CD4-positive, alpha-beta T cell treated with Interleukin-6 at 100 ng/mL for 8 hours (primary cell): ENCODE measurements at regions not wholly inside any gene's neighbourhood (a gene's known extent, or its start where the extent isn't known, plus 50 kb on each side); places are given as distances from the start of the nearest gene placed in this dataset.

Source experiments
- DNase-seq: peaks from one replicate; pipeline ENCODE4 v3.0.0-alpha.2; 2020; ENCODE audit warnings: mixed read lengths, low spot score

DNA sequence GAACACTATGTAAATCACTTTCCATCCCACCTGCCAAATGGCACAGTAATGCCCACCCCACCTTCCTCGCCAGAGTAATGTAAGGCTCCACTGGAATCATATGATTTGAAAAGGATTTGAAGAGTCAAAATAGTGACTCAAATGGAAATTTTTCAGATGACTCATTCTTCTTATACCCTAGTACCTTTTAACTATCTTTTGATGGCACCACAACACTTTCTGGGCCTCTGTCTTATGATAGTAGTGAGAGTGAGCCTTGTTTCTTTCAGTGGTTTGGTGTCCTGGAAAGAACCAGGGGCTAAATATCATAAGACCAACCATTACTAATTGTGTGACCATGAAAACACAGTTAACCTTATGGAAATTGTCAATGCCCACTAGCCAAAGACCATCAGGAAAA lies 235.4 kb upstream of the SLC14A2 start:
- no peak for DNase-seq

DNA sequence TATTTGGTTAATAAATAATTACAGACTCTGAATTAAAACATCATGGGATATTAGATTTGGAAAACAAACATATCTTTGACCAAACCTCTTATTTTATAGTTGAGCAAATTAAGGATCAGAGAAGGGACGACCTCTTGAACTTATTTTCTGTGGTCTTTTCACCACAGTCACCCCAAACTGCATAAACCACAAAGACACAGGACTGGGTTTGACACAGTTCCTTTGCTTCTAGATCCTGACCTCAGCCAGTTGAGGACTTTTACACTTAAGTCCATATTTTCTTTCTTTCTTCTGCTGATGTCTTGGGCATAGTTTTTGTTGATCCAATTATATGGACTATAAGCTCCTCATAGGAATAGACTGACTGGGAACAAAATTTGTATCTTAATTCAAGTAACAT lies 234.0 kb upstream of the SLC14A2 start:
- DNase-seq: no peak

DNA sequence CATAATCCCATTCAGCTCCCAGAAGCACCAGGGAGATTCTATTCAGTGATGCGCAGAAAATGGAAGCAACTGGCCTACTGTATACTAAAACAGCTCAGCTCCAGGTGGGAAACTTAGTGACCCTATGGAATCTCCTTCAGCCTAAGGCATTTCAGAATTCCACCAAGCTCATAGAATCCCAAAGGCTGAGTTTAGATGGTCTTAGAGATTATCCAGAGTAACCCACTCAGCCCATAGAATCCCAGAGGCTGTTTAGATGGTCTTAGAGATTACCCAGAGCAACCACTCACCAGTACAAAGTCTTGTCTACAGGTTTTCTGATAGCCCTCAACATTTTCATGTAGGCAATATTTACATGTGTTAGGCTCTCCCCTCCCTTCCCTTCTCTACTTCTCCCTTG lies 232.0 kb upstream of the SLC14A2 start:
- DNase-seq: no peak

DNA sequence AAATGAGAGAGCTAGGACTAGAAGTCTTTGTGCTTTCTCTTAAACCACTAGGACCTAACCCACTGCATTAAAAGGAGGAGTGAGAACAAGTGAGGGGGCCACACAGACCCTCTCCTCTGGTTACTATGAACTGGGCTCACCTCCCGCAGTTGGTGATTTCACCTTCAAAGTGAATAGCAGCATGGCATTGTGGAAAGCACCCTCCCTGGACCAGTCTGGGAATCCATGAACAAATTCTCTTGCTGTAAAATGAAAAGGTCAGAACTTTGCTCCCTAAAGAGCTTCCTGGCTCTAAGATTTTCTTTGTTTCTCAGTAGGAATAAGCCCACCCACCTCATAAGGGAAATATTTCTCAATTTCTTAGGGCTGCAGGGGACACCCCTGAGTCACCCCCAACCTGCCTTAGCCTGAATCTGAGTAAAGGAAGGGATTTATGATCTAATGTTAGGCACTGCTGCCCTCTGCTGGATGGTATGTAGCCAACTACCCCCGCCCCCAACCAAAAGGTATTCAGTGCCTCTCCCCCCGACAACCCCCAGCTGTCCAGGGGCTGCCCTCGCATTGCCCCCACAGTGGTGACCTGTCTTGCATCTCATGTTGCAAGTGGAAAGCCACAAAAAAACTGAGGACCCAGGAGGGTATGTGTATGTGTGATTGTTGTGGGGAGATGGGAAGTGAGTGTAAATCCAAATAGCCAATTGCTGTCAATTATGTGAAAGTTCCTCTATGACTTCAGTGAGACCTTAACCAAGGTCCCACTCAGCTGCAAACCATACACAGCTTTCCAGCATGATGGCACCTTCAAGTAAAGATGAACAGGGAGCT lies 230.9 kb upstream of the SLC14A2 start:
- DNase-seq: peak; percentile 4

DNA sequence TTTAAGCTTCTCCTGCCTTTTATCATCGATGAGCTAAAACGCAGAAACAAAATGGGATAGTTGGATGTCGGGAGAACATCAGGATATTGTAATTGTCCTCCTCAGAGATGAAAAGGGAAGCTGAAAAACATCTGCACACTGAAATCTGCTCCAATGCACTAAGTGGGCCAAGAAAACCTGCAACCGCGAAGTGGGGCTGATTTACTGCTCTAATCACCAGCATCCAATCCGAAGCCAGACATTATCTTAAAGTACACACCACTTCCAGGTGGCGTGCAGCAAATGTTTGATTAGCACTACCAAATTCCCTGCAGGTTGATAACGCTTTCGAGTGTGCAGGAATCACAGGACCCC lies 230.3 kb upstream of the SLC14A2 start:
- DNase-seq: no peak

DNA sequence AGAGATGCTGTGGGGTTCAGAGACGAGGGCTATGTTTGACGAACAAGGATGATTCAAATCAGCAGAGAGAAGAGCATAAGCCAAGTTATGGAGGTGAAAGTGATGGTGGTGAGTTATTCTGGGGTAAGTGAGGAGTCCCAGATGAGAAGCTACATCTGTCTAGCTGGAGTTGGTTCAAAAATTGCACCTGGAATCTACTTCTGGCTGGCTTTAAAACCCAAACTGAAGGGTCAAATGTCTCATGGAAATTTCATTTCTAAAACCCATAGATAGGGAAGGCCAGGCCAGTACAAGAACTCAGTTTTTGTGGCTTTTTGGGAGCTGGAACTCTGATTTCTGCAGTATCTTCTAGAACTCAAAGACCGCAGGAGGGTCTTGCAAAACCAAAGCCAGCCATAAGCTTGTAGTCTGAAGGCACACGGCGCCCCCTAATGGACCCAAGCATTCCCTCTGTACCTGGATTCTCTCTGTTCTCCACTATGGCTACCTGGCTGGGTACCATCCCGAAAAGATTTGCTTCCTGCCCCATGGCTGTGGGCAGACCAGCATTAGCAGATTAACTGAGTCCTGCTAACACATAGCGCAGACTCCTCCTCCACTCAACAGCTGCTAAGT lies 229.1 kb upstream of the SLC14A2 start:
- DNase-seq: no peak

DNA sequence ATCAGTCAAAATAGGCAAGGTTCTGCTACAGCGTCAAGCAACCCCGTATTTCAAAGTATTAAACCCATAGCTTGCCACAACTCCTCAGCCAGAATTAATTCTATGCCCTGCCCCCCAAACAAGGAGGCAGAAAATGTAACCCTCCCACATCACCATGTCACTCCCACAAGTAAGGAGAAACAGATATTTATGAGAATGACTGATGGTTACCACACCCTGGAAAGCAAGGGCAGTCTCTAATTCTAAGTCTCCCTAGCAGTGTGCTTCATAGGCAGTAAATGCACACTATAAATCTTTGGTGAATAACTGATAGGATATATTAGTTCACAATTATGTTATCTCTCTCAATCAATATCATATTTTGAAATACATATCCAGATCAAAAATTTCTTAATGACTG lies 228.0 kb upstream of the SLC14A2 start:
- DNase-seq: no peak

DNA sequence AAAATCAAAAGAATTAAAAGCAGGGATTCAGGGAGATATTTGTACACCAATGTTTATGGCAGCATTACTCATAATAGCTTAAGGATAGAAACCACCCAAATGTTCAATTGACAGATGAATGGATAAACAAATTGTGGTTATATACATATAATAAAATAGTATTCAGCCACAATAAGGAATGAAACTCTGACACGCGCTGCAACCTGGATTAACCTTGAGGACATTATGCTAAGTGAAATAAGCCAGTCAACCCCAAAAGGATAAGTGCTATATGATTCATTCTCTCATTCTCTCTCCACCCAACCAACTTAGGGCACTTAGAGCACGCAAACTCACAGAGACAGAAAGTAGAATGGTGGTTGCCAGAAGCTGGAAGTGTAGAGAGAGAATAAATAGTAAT lies 216.8 kb upstream of the SLC14A2 start:
- DNase-seq: no peak

DNA sequence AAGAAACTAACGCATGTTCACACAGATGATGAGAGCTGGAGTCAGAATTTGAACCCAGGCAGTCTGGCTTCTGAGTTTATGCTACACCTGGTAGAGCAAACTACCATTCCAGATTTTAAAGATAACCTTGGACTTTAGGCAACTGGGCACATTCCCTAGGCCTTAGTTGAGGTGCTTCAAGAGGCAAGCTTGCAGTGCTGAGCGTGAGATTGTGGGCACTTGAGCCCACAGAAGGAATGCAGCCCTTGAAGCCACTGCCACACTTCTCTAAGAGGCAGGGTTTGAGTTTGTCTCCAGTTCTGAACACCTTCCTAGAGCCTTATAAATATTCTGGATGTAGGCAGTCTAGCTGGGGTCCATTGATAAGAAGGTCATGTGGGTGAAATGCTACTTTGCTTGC lies 216.1 kb upstream of the SLC14A2 start:
- DNase-seq: no peak

DNA sequence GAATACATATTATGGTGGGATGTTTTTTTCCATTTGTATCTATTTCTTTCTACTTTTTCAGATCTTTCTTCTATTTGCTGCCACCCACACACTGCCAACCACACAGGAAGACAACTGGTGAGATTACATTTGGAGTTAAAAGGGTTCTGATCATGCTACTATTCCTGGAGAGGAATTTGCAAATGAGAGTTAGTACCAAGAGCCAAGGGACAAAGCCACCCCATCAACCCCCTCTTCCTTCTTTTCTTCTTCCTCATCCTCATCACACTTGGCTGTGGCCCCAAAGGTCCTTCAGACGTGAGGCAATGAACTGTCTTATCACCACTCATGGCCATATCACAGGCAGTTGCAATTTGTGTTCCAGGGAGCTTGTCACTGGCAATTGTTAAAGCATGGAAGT lies 215.6 kb upstream of the SLC14A2 start:
- no peak for DNase-seq

DNA sequence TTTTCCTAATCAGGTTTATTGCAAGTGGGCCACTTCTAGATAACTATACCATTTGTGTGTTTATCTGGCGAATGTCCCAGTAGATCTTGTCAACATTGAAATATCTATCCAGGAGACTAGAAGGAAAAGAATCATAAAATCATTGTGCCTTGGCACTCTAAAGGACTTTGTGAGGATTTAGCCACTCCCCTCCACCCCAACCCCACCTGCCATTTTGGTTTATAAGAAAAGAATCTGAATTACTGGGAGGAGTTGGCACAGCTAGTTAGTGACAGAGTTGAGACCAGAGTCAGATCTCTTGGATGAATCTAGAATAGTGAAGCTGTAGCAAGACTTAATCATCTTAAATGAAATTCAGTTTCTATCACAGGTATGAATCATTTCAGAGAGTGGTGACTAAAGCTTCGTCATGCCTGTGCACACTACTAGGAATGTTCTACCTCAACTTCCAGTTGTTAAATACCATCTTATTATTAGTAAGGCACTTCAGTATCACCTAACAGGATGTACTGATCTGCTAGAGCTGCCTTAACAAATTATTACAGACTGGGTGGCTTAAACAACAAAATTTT lies 212.7 kb upstream of the SLC14A2 start:
- DNase-seq: no peak

DNA sequence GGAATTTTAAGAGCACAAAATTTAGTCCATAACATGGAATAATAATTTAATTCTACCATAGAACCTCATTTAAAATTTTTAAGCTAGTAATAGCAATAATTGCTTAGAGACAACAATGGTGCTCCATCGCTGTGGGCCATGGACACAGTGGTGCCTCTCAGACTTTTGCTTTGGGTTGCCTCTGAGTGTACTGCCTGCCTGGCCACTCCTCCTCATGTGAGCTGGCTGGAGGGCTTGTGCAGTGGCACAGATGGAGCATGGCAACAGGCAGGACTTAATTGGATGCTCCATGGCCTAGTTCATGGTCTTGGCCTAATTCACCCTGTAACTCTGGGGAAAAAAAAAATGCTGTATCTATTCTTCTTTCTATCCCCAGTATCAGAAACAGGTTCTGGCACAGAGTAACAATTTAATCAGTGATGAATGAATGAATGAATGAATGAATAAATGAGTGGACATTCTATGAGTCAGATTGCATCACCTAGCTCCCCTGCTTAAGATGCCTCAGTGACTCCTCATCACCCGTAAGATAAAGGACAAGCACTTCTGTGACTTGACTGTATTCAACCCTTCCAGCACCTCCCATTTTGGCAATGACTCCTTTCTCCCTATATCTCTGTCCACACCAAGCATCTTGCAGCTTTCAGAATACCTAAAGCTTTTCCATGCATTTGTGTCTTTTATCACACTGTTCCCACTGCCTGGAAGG lies 211.8 kb upstream of the SLC14A2 start:
- no peak for DNase-seq

DNA sequence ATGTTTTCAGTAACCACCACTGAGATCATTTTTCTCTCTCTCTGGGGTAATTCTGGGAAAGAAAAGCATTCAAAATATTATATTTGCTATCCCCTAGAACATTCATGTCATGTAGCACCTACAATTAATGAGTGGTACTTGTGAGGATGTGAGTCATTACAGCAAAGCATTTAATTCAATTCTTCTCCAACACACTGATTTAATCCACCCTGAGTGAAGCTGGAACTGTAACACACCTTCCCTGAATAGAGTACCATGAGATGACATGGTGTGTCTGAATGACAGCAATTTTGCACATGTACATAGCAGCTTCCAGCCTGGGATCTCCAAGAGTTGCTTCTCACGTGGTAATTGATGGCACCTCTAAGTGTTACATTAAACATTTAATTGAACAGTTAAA lies 207.1 kb upstream of the SLC14A2 start:
- DNase-seq: no peak

DNA sequence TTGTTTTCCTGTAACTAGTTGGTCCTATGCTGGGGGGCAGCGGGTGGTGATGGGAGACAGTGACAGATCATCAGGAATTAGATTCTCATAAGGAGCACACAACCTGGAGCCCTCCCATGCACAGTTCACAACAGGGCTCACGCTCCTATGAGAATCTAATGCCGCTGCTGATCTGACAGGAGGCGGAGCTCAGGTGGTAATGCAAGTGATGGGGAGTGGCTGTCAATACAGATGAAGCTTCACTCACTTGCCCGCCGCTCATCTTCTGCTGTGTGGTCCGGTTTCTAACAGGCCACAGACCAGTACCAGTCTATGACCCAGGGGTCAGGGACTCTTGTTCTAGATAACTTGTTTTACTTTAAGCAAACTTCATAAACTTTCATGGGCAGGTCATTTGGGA lies 205.3 kb upstream of the SLC14A2 start:
- no peak for DNase-seq

DNA sequence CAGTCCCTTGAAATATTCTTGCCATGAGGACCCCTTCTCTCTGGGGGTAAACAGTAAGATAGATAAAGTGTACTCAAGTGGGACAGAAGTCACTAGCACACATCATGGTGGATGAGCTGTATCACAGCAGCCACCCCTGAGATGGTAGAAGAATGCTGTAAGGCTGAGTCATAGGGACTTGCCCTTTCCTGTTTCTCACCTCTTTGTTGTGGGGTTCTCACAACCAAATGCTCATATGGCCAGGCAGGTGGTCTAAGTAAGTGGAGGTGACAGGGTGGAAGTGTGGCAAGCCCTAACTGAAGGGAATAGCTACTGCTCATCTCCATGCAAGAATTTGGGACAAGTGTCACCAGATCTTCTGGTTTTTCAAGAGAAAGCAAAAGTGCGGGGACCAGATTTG lies 202.7 kb upstream of the SLC14A2 start:
- no peak for DNase-seq

DNA sequence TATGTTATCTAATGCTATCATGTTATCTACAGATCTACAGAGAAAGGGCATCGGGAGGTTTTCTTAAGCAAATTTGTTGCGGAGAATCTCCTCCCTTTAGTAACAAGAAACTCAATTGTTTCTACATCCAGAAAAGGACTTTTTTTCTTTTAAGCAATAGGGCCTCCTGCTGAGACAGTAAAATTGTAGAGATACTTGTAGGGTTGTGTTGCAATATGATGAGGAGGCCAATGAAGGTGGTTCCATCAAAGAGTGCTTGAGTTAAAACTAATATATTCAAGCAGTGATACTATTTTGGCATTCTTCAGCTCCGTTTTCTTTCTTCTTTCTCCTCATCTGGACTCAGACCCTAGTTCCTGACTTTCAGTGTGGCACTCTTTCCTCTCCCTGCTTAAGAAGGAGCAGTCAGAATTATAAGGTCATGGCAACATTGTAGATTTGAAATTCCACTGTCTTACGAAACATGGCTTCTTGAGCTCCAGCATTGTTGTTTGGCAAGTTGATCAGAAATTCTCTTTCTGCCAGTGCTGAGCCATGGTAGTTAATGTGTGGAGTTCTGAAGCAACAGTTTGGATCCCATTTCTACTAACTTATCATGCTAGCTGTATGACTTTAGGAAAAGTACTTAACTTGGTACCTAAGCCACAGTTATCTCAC lies 202.0 kb upstream of the SLC14A2 start:
- DNase-seq: no peak

DNA sequence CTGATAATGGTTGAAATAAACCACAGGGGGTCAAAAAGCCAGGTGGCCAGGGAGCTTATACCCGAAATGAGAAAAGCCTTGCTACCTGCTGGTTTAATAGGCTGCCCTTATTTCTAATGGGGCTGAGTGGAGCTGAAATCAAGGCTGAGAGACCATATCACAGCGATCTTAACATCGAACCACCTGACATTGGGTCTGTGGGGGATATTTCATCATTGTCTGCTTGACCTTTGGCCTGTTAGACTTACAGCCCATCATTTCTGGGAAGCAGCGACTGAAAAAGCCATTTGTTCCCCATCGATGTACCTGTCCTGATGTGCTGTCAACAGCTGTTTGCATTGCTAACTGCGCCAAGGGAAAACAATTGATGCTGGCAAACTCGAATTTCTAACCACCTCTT lies 199.7 kb upstream of the SLC14A2 start:
- no peak for DNase-seq

DNA sequence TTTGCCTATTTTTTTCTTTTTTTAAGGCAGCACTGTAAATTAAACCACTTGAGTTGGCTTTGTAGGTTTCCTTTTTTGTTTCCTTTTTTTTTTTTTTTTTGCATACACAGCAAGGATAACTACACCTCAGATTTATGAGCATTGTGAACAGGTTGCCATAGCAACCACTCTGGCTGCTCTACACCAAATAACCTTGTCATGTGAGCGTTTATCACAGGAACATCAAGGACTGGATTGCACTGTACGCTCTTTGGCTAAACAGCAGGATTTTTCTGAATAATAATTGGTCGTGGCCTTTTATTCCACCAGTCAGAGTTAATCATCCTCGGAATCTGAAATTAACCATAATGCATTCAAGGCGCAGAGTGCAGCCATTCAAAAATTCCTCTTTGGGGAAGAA lies 199.1 kb upstream of the SLC14A2 start:
- no peak for DNase-seq

DNA sequence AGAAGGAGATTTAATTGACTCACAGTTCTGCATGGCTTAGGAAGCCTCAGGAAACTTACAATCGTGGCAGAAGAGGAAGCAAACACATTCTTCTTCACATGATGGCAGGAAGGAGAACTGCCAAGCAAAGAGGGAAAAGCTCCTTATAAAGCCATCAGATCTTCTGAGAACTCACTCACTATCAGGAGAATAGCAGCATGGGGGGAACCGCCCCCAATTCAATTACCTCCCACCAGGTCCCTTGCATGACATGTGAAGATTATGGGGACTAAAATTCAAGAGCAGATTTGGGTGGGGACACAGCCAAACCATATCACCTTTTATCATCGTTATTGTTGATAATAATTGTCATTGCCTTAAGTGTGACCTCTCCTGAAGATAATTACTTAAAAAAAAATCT lies 197.9 kb upstream of the SLC14A2 start:
- no peak for DNase-seq

DNA sequence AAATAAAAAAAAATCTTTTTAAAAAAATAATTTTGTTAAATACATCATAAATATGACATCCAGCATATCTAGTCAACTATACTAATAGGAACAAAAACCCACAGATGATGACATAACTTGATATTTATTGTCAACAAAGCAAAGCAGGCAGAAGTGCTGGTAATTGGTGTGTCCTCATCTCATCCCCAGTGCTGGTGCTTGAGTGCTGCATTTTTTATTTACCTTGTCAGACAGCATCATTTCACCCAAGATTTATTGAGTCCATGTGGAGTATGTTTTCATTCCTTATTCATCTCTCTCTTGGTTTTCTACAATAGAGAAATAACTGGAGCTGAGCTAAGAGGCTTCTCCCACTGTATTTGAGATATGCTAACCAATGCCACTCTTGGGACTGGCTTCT lies 191.6 kb upstream of the SLC14A2 start:
- DNase-seq: no peak

DNA sequence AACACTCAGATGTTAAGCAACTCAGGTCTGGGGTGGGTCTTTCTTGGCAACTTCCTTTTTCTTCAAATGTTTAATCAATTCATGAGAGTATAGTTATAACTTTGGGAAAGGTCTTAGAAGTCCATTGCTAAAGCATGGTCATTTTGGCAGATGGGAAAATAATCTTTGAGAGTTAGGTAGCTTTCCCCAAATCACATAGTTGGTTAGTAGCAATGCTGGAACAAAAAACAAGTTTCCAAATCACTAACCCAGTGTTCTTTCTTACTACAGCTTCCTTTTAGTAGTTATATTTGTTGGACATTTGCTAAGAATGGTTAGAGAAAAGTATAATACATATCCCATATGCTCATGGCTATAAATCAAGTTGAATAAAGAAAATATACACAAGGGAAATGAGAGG lies 185.2 kb upstream of the SLC14A2 start:
- no peak for DNase-seq

DNA sequence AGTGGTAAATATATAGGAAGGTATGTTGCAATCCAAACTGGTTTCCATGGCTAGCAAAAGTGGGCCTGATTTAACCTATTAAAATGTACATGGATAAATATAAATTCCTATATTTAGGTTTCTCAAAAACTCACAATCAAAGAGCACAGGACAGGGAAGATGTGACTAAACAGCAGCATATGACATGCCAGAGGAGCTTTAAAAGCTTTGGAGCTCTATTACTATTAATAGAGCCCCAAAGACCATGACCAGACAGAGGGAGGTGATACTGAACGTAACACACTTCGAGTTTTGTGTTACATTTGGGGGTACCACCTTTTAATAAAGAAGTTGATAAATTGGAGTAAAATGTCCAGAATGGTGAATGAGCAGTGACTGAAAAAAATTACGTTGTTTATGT lies 179.5 kb upstream of the SLC14A2 start:
- no peak for DNase-seq

DNA sequence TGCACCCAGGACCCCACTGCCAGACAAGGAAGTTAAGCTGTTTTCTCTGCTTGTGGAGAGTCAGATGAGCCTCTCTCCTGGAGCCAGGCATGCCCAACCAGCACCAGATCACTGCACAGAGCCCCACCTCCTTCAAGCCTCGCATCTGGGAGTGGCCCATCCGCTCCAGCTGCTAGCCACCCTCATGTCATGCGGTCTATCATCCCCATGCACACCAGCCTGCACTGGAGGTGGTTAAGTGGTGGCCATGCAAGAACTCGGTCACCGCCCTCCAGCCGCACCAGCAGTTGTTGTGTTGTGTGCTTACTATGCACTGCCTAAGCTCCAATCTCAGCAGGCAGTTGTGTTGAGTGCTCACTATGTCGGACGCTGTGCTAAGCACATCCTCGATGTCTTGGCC lies 177.9 kb upstream of the SLC14A2 start:
- DNase-seq: no peak
